HG03064 (cell line): ENCODE measurements at regions not wholly inside any gene's neighbourhood (a gene's known extent, or its start where the extent isn't known, plus 50 kb on each side); places are given as distances from the start of the nearest gene placed in this dataset.
A peak's percentile ranks its signal among the peaks of the same experiment; 100 is the strongest.
"Not testable (repeated sequence)": the region's sequence is repeated elsewhere in the genome, so short reads cannot be mapped to it uniquely, and the experiment has no call there.

Experiments
- ATAC-seq: cut with Tn5 transposase; IDR thresholded peaks from one replicate; pipeline ENCODE4 v1.9.1; 2021; ENCODE audit warnings: low read depth; ENCODE audit not compliant: unreplicated experiment

GRCh38 chr9:75454891-75455290 lies 366.6 kb downstream of the OSTF1 start:
- no peak for ATAC-seq

- ATAC-seq: peak; percentile 97
Observed at GRCh38 chr9:75455444-75455921, 367.2 kb downstream of the OSTF1 start.

GRCh38 chr9:75456698-75457097 lies 368.4 kb downstream of the OSTF1 start:
- ATAC-seq: no peak

GRCh38 chr9:75457474-75458011 lies 369.2 kb downstream of the OSTF1 start:
- ATAC-seq: no peak

GRCh38 chr9:75459311-75459710 lies 371.0 kb downstream of the OSTF1 start:
- not testable (repeated sequence) for ATAC-seq

GRCh38 chr9:75461183-75461582 lies 372.9 kb downstream of the OSTF1 start:
- ATAC-seq: no peak

- ATAC-seq: no peak
Observed at GRCh38 chr9:75462866-75463265, 374.6 kb downstream of the OSTF1 start.

- no peak for ATAC-seq
Observed at GRCh38 chr9:75463871-75464270, 375.6 kb downstream of the OSTF1 start.

- no peak for ATAC-seq
Observed at GRCh38 chr9:75464726-75465125, 376.4 kb downstream of the OSTF1 start.

GRCh38 chr9:75467142-75467541 lies 378.8 kb downstream of the OSTF1 start:
- ATAC-seq: no peak

- ATAC-seq: no peak
Observed at GRCh38 chr9:75471549-75472114, 383.3 kb downstream of the OSTF1 start.

- no peak for ATAC-seq
Observed at GRCh38 chr9:75482566-75482965, 394.3 kb downstream of the OSTF1 start.

GRCh38 chr9:75483636-75484035 lies 395.3 kb downstream of the OSTF1 start:
- ATAC-seq: no peak

- ATAC-seq: no peak
Observed at GRCh38 chr9:75487856-75488718, 399.8 kb downstream of the OSTF1 start.

GRCh38 chr9:75488719-75489110 lies 400.4 kb downstream of the OSTF1 start:
- ATAC-seq: no peak

- no peak for ATAC-seq
Observed at GRCh38 chr9:75490326-75490725, 400.1 kb upstream of the PCSK5 start.

- ATAC-seq: no peak
Observed at GRCh38 chr9:75491533-75491932, 398.9 kb upstream of the PCSK5 start.

- ATAC-seq: no peak
Observed at GRCh38 chr9:75499812-75500211, 390.7 kb upstream of the PCSK5 start.

GRCh38 chr9:75500479-75500878 lies 390.0 kb upstream of the PCSK5 start:
- no peak for ATAC-seq

- ATAC-seq: not testable (repeated sequence)
Observed at GRCh38 chr9:75500940-75501339, 389.5 kb upstream of the PCSK5 start.

- ATAC-seq: no peak
Observed at GRCh38 chr9:75504721-75505120, 385.8 kb upstream of the PCSK5 start.

GRCh38 chr9:75505654-75506053 lies 384.8 kb upstream of the PCSK5 start:
- no peak for ATAC-seq
